ENCODE measurements at regions not wholly inside any gene's neighbourhood (a gene's known extent, or its start where the extent isn't known, plus 50 kb on each side); places are given as distances from the start of the nearest gene placed in this dataset.

GRCh38 chr6:159430323-159430722 is 261.1 kb downstream of the FNDC1 start:
- no peak for TF ChIP-seq CTCF (conservative IDR thresholded peaks at IDR 0.05; ENCODE audit: low read length)
- TF ChIP-seq EZH2phosphoT487 (IDR thresholded peaks at IDR 0.05; ENCODE audit: borderline replicate concordance, low read depth, low read length), result no peak

Data from OCI-LY7 (cell line).